ENCODE measurements at regions not wholly inside any gene's neighbourhood (a gene's known extent, or its start where the extent isn't known, plus 50 kb on each side); places are given as distances from the start of the nearest gene placed in this dataset.

- no peak for TF ChIP-seq CTCF (IDR thresholded peaks at IDR 0.05)
- no peak for TF ChIP-seq EZH2 (IDR thresholded peaks at IDR 0.05; ENCODE audit: borderline replicate concordance, insufficient read depth, low read depth, low read length, poor library complexity, severe bottlenecking)
Measured at GRCh38 chrX:14193547-14193946, 163.9 kb upstream of the GEMIN8 start.

Data from B cell (primary cell).